ENCODE measurements at regions not wholly inside any gene's neighbourhood (a gene's known extent, or its start where the extent isn't known, plus 50 kb on each side); places are given as distances from the start of the nearest gene placed in this dataset.

DNA sequence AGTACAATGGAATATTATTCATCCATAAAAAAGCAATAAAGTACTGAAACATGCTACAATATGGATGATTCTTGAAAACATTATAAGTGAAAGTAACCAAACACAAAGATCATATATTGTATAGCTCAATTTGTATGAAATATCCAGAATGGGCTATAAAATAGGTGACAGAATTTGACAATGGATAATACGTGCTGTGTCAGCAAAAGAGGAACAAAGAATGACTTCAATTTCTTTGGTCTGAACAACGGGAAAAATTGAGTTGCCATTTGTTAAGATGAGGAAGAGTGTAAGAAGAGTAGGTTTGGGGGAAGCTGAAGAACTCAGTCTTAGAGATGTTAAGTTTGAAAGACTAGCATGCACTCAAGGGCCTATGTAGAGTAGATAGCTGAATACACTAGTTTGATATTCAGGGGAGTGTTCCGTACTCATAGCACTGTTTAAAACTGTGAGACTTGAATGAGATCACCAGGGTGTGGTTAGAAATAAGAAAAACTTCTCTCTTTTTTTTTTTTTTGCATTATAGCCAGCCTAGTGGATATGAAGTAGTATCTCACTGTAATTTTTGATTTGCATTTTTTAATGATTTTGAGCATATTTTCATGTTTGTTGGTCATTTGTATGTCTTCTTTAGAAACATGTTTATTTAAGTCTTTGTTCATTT lies 213.6 kb downstream of the NR4A2 start:
- Histone ChIP-seq H3K9me3 (replicated peaks in 1 of 2; ENCODE audit: control insufficient read depth in 2 of 2, insufficient read depth in 1 of 2, low read depth in 1 of 2, low read length in 2 of 2) (no peaks in the 10 kb centered on the region), H2AK5ac (ENCODE audit: low read depth, low read length) (no peak overlapping the region), H3K18ac (ENCODE audit: low read length) (no peak overlapping the region), H4K8ac (ENCODE audit: low read depth, low read length) (no peak overlapping the region), H2BK15ac (ENCODE audit: low read length) (no peak overlapping the region), H3K23ac (ENCODE audit: low read depth, low read length, poor library complexity) (no peak overlapping the region), H3K9ac (ENCODE audit: low read depth, low read length, poor library complexity) (no peak overlapping the region), H3K36me3 (replicated peaks in 1 of 2; ENCODE audit: control insufficient read depth in 2 of 2, insufficient read depth in 2 of 2, low read length in 2 of 2) (no peaks in the 10 kb centered on the region), H3K4me2 (ENCODE audit: insufficient read depth, low read length, poor library complexity, severe bottlenecking) (no peak overlapping the region), H2AFZ (ENCODE audit: low read length) (no peak overlapping the region), H4K91ac (ENCODE audit: low read depth, low read length, poor library complexity) (no peak overlapping the region), H2BK12ac (ENCODE audit: low read length) (no peak overlapping the region), H2BK5ac (ENCODE audit: low read length) (no peak overlapping the region), H3K14ac (ENCODE audit: low read length) (no peak overlapping the region), H3K79me1 (ENCODE audit: low read depth, low read length) (no peaks in the 10 kb centered on the region), H3K4me3 (ENCODE audit: low read length in 2 of 2) (no peak overlapping the region), H3K4ac (ENCODE audit: low read length) (no peak overlapping the region), H2BK120ac (ENCODE audit: low read depth, low read length) (no peak overlapping the region), H3K27me3 (ENCODE audit: control insufficient read depth in 3 of 3, insufficient read depth in 3 of 3, low read depth in 1 of 3, low read length in 3 of 3) (no peaks in the 10 kb centered on the region), H3K27ac (replicated peaks; ENCODE audit: low read length) (no peak overlapping the region), H3K4me1 (ENCODE audit: control insufficient read depth in 2 of 2, insufficient read depth in 1 of 2, low read depth in 1 of 2, low read length in 2 of 2) (no peaks in the 10 kb centered on the region)
- DNase-seq (ENCODE audit: low spot score) = no peak
- WGBS, 2 donors (ENCODE audit: extremely low coverage in 2 of 2, insufficient read length in 2 of 2, insufficient replicate concordance in 1 of 2) = no CpG with 5 or more reads among the region's 3 CpGs

- Histone ChIP-seq H2AK5ac (ENCODE audit: low read depth, low read length) (no peak overlapping the region), H3K23ac (ENCODE audit: low read depth, low read length, poor library complexity) (no peak overlapping the region), H3K14ac (ENCODE audit: low read length) (no peak overlapping the region), H2BK120ac (ENCODE audit: low read depth, low read length) (no peak overlapping the region), H3K79me1 (ENCODE audit: low read depth, low read length) (no peaks in the 10 kb centered on the region), H2BK12ac (ENCODE audit: low read length) (no peak overlapping the region), H3K9ac (ENCODE audit: low read depth, low read length, poor library complexity) (no peak overlapping the region), H2AFZ (ENCODE audit: low read length) (no peak overlapping the region), H3K4me3 (ENCODE audit: low read length in 2 of 2) (no peak overlapping the region), H2BK5ac (ENCODE audit: low read length) (no peak overlapping the region), H2BK15ac (ENCODE audit: low read length) (no peak overlapping the region), H4K8ac (ENCODE audit: low read depth, low read length) (no peak overlapping the region), H3K4me1 (ENCODE audit: control insufficient read depth in 2 of 2, insufficient read depth in 1 of 2, low read depth in 1 of 2, low read length in 2 of 2) (no peaks in the 10 kb centered on the region), H3K36me3 (replicated peaks in 1 of 2; ENCODE audit: control insufficient read depth in 2 of 2, insufficient read depth in 2 of 2, low read length in 2 of 2) (no peaks in the 10 kb centered on the region), H3K4ac (ENCODE audit: low read length) (no peak overlapping the region), H4K91ac (ENCODE audit: low read depth, low read length, poor library complexity) (no peak overlapping the region), H3K18ac (ENCODE audit: low read length) (no peak overlapping the region), H3K27ac (replicated peaks; ENCODE audit: low read length) (no peak overlapping the region), H3K4me2 (ENCODE audit: insufficient read depth, low read length, poor library complexity, severe bottlenecking) (no peak overlapping the region), H3K27me3 (ENCODE audit: control insufficient read depth in 3 of 3, insufficient read depth in 3 of 3, low read depth in 1 of 3, low read length in 3 of 3) (no peaks in the 10 kb centered on the region), H3K9me3 (replicated peaks in 1 of 2; ENCODE audit: control insufficient read depth in 2 of 2, insufficient read depth in 1 of 2, low read depth in 1 of 2, low read length in 2 of 2) (no peaks in the 10 kb centered on the region)
- DNase-seq (ENCODE audit: low spot score) = no peak
- no CpG with 5 or more reads among the region's 2 CpGs for WGBS, 2 donors (ENCODE audit: extremely low coverage in 2 of 2, insufficient read length in 2 of 2, insufficient replicate concordance in 1 of 2)
Measured at GRCh38 chr2:156116113-156116512, 216.4 kb downstream of the NR4A2 start.

- H3K4me1 ChIP-seq (ENCODE audit: control insufficient read depth in 2 of 2, insufficient read depth in 1 of 2, low read depth in 1 of 2, low read length in 2 of 2) = no peaks in the 10 kb centered on the region
- H3K4me3 ChIP-seq (ENCODE audit: low read length in 2 of 2) = no peak overlapping the region
- no peak overlapping the region for H4K8ac ChIP-seq (ENCODE audit: low read depth, low read length)
- H3K23ac ChIP-seq (ENCODE audit: low read depth, low read length, poor library complexity) = no peak overlapping the region
- H2AFZ ChIP-seq (ENCODE audit: low read length) = no peak overlapping the region
- no peak overlapping the region for H3K27ac ChIP-seq (replicated peaks; ENCODE audit: low read length)
- no peak overlapping the region for H3K4me2 ChIP-seq (ENCODE audit: insufficient read depth, low read length, poor library complexity, severe bottlenecking)
- H3K36me3 ChIP-seq (replicated peaks in 1 of 2; ENCODE audit: control insufficient read depth in 2 of 2, insufficient read depth in 2 of 2, low read length in 2 of 2) = no peaks in the 10 kb centered on the region
- H2BK15ac ChIP-seq (ENCODE audit: low read length) = no peak overlapping the region
- H4K91ac ChIP-seq (ENCODE audit: low read depth, low read length, poor library complexity) = no peak overlapping the region
- no peaks in the 10 kb centered on the region for H3K27me3 ChIP-seq (ENCODE audit: control insufficient read depth in 3 of 3, insufficient read depth in 3 of 3, low read depth in 1 of 3, low read length in 3 of 3)
- WGBS, 2 donors (ENCODE audit: extremely low coverage in 2 of 2, insufficient read length in 2 of 2, insufficient replicate concordance in 1 of 2) = no CpG with 5 or more reads among the region's 3 CpGs
- H2BK120ac ChIP-seq (ENCODE audit: low read depth, low read length) = no peak overlapping the region
- H2AK5ac ChIP-seq (ENCODE audit: low read depth, low read length) = no peak overlapping the region
- no peak for DNase-seq (ENCODE audit: low spot score)
- H2BK5ac ChIP-seq (ENCODE audit: low read length) = no peak overlapping the region
- no peaks in the 10 kb centered on the region for H3K79me1 ChIP-seq (ENCODE audit: low read depth, low read length)
- no peak overlapping the region for H3K18ac ChIP-seq (ENCODE audit: low read length)
- no peak overlapping the region for H3K9ac ChIP-seq (ENCODE audit: low read depth, low read length, poor library complexity)
- no peak overlapping the region for H3K14ac ChIP-seq (ENCODE audit: low read length)
- H2BK12ac ChIP-seq (ENCODE audit: low read length) = no peak overlapping the region
- H3K9me3 ChIP-seq (replicated peaks in 1 of 2; ENCODE audit: control insufficient read depth in 2 of 2, insufficient read depth in 1 of 2, low read depth in 1 of 2, low read length in 2 of 2) = no peaks in the 10 kb centered on the region
- H3K4ac ChIP-seq (ENCODE audit: low read length) = no peak overlapping the region
Measured at GRCh38 chr2:156115338-156115737, 217.2 kb downstream of the NR4A2 start.

DNA sequence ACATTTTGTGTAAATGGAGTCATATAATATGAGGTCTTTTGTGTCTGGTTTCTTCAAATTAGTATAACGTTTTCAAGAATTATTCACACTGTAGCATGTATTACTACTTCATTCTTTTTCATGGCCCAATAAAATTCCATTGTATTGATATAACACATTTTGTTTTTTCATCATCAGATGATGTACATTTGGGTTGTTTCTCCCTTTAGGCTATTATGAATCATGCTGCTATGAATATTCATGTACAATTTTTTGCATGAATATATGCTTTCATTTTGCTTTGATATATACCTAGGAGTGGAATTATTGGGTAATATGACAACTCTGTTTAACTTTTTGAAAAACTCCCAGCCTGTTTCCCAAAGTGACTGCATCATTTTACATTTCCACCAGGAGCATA lies 220.2 kb downstream of the NR4A2 start:
- no peak overlapping the region for H4K8ac ChIP-seq (ENCODE audit: low read depth, low read length)
- H2BK12ac ChIP-seq (ENCODE audit: low read length) = no peak overlapping the region
- no peak overlapping the region for H3K4ac ChIP-seq (ENCODE audit: low read length)
- H3K9me3 ChIP-seq (replicated peaks in 1 of 2; ENCODE audit: control insufficient read depth in 2 of 2, insufficient read depth in 1 of 2, low read depth in 1 of 2, low read length in 2 of 2) = no peaks in the 10 kb centered on the region
- no peak for DNase-seq (ENCODE audit: low spot score)
- WGBS, 2 donors (ENCODE audit: extremely low coverage in 2 of 2, insufficient read length in 2 of 2, insufficient replicate concordance in 1 of 2) = no CpG with 5 or more reads among the region's 1 CpG
- no peak overlapping the region for H3K14ac ChIP-seq (ENCODE audit: low read length)
- no peak overlapping the region for H3K27ac ChIP-seq (replicated peaks; ENCODE audit: low read length)
- no peak overlapping the region for H3K23ac ChIP-seq (ENCODE audit: low read depth, low read length, poor library complexity)
- H3K4me1 ChIP-seq (ENCODE audit: control insufficient read depth in 2 of 2, insufficient read depth in 1 of 2, low read depth in 1 of 2, low read length in 2 of 2) = no peaks in the 10 kb centered on the region
- H2BK5ac ChIP-seq (ENCODE audit: low read length) = no peak overlapping the region
- no peak overlapping the region for H4K91ac ChIP-seq (ENCODE audit: low read depth, low read length, poor library complexity)
- H3K4me3 ChIP-seq (ENCODE audit: low read length in 2 of 2) = no peak overlapping the region
- H2AK5ac ChIP-seq (ENCODE audit: low read depth, low read length) = no peak overlapping the region
- no peaks in the 10 kb centered on the region for H3K79me1 ChIP-seq (ENCODE audit: low read depth, low read length)
- no peak overlapping the region for H2BK120ac ChIP-seq (ENCODE audit: low read depth, low read length)
- no peak overlapping the region for H2AFZ ChIP-seq (ENCODE audit: low read length)
- no peak overlapping the region for H3K18ac ChIP-seq (ENCODE audit: low read length)
- no peak overlapping the region for H3K9ac ChIP-seq (ENCODE audit: low read depth, low read length, poor library complexity)
- H3K27me3 ChIP-seq (ENCODE audit: control insufficient read depth in 3 of 3, insufficient read depth in 3 of 3, low read depth in 1 of 3, low read length in 3 of 3) = no peaks in the 10 kb centered on the region
- H2BK15ac ChIP-seq (ENCODE audit: low read length) = no peak overlapping the region
- H3K4me2 ChIP-seq (ENCODE audit: insufficient read depth, low read length, poor library complexity, severe bottlenecking) = no peak overlapping the region
- H3K36me3 ChIP-seq (replicated peaks in 1 of 2; ENCODE audit: control insufficient read depth in 2 of 2, insufficient read depth in 2 of 2, low read length in 2 of 2) = no peaks in the 10 kb centered on the region

All from neuronal stem cell (in vitro differentiated cells).